Keratinocyte (primary cell): ENCODE measurements at regions not wholly inside any gene's neighbourhood (a gene's known extent, or its start where the extent isn't known, plus 50 kb on each side); places are given as distances from the start of the nearest gene placed in this dataset.

ENCODE experiments used
- DNase-seq: peaks from one replicate; pipeline ENCODE4 v3.0.0-alpha.2; 2011; ENCODE audit warnings: low read depth, missing footprints, low spot score
- FAIRE-seq: peaks from 2 replicates; lab custom pipeline; 2011; peaks lifted over from hg19 to GRCh38; lab: Jason Lieb, UNC
- H2AFZ ChIP-seq: 2 replicates; pipeline ENCODE4 v1.6.0; 2012; ENCODE audit warnings: low read length, control low read depth, inconsistent platforms; ENCODE audit not compliant: control insufficient read depth
- H3K27ac ChIP-seq: 2 replicates; pipeline ENCODE4 v1.5.1; 2011; ENCODE audit warnings: low read length; ENCODE audit not compliant: control insufficient read depth, insufficient read depth
- H3K27me3 ChIP-seq: 3 replicates; pipeline ENCODE4 v1.6.0; 2011; ENCODE audit warnings: low read length; ENCODE audit not compliant: control insufficient read depth, insufficient read depth; ENCODE audit errors: extremely low read depth
- H3K36me3 ChIP-seq, 2 experiments: 2 replicates in 1 of 2; 3 replicates in 1 of 2; pipeline ENCODE4 v1.5.1; 2011; ENCODE audit warnings: low read length in 2 of 2, mild to moderate bottlenecking in 1 of 2; ENCODE audit not compliant: control insufficient read depth in 2 of 2, insufficient read depth in 2 of 2; ENCODE audit errors: extremely low read depth in 1 of 2
- H3K4me1 ChIP-seq: 3 replicates; pipeline ENCODE4 v1.5.1; 2011; ENCODE audit warnings: low read length; ENCODE audit not compliant: control insufficient read depth, insufficient read depth; ENCODE audit errors: extremely low read depth
- H3K4me2 ChIP-seq: 3 replicates; pipeline ENCODE4 v1.6.0; 2011; ENCODE audit warnings: low read depth, low read length; ENCODE audit not compliant: control insufficient read depth, insufficient read depth; ENCODE audit errors: extremely low read depth
- H3K4me3 ChIP-seq, 3 experiments: fragments of 200-600 bp in 1 of 3; sonication (generic) in 1 of 3; 2 replicates in 2 of 3; 3 replicates in 1 of 3; pipeline ENCODE4 v1.5.1; 2011 to 2016; ENCODE audit warnings: low read length in 3 of 3, mild to moderate bottlenecking in 3 of 3, control low read depth in 2 of 3, inconsistent platforms in 1 of 3, low read depth in 1 of 3, mixed read lengths in 1 of 3, mixed run types in 1 of 3, moderate library complexity in 1 of 3; ENCODE audit not compliant: control insufficient read depth in 2 of 3, insufficient read depth in 2 of 3; ENCODE audit errors: extremely low read depth in 1 of 3
- H3K79me2 ChIP-seq: 2 replicates; pipeline ENCODE4 v1.6.0; 2012; ENCODE audit warnings: low read length; ENCODE audit not compliant: control insufficient read depth, insufficient read depth
- H3K9ac ChIP-seq: 3 replicates; pipeline ENCODE4 v1.6.0; 2011; ENCODE audit warnings: low read length; ENCODE audit not compliant: control insufficient read depth, insufficient read depth; ENCODE audit errors: extremely low read depth
- H3K9me1 ChIP-seq: 3 replicates; pipeline ENCODE4 v1.6.0; 2011; ENCODE audit warnings: low read length; ENCODE audit not compliant: control insufficient read depth, insufficient read depth; ENCODE audit errors: extremely low read depth
- H3K9me3 ChIP-seq: 2 replicates; pipeline ENCODE4 v1.5.1; 2012; ENCODE audit warnings: low read depth, low read length; ENCODE audit not compliant: control insufficient read depth
- H4K20me1 ChIP-seq: 3 replicates; pipeline ENCODE4 v1.6.0; 2011; ENCODE audit warnings: low read length; ENCODE audit not compliant: control insufficient read depth, insufficient read depth; ENCODE audit errors: extremely low read depth
- EZH2 ChIP-seq: IDR thresholded peaks from one replicate; pipeline ENCODE4 v1.6.1; 2012; ENCODE audit warnings: inconsistent platforms, mild to moderate bottlenecking, low read length, moderate library complexity
- dilution Hi-C: fragments of 300-500 bp; cut with MboI; formaldehyde crosslinking; loops from one replicate; pipeline ENCODE4 v1.7.0; 2020; ENCODE audit warnings: low sequenced_read_pairs; ENCODE audit not compliant: extremely low pct_ligation_motif_present
- TF ChIP-seq, protein P1 (sequence below), 3 experiments: IDR thresholded peaks in 1 of 3; conservative IDR thresholded peaks in 1 of 3; optimal IDR thresholded peaks in 1 of 3; 2 replicates in 2 of 3; 3 replicates in 1 of 3; pipeline versions ENCODE3 to v1.5.1; 2011; ENCODE audit warnings: low read length in 3 of 3, mild to moderate bottlenecking in 3 of 3, moderate library complexity in 2 of 3, control low read depth in 1 of 3, inconsistent platforms in 1 of 3; ENCODE audit not compliant: insufficient read depth in 2 of 3; ENCODE audit errors: extremely low read depth in 1 of 3

DNA sequence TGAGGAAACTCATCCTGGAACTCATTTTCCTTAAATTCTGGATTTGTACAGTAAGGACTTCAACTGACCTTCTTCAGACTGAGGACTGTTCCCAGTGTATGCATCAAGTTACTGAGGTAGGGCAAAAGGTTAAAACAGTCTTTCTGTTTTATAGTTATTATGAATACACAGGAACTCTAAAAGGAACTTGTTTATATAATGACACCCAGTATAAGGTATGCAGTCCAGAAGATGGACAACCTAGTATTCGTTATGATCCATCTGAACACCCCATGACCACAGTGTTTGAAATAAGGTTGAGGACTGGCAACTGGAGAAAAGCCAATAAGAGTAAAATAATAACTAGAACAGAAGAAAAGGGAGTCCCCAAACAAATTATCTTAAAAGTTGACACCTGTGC is 779.9 kb upstream of the TMEM132C start:
- no peak for FAIRE-seq
- dilution Hi-C loops = no loop called here
- H3K4me3 ChIP-seq = no peak overlapping the region
- no peaks in the 10 kb centered on the region for H3K27me3 ChIP-seq
- no peak overlapping the region for H2AFZ ChIP-seq
- H3K9me1 ChIP-seq = no peaks in the 10 kb centered on the region
- no peak for DNase-seq
- H3K27ac ChIP-seq = no peak overlapping the region
- H3K9ac ChIP-seq = no peak overlapping the region
- TF ChIP-seq, protein P1, sequence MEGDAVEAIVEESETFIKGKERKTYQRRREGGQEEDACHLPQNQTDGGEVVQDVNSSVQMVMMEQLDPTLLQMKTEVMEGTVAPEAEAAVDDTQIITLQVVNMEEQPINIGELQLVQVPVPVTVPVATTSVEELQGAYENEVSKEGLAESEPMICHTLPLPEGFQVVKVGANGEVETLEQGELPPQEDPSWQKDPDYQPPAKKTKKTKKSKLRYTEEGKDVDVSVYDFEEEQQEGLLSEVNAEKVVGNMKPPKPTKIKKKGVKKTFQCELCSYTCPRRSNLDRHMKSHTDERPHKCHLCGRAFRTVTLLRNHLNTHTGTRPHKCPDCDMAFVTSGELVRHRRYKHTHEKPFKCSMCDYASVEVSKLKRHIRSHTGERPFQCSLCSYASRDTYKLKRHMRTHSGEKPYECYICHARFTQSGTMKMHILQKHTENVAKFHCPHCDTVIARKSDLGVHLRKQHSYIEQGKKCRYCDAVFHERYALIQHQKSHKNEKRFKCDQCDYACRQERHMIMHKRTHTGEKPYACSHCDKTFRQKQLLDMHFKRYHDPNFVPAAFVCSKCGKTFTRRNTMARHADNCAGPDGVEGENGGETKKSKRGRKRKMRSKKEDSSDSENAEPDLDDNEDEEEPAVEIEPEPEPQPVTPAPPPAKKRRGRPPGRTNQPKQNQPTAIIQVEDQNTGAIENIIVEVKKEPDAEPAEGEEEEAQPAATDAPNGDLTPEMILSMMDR (optimal IDR thresholded peaks at IDR 0.05 in 1 of 3, IDR thresholded peaks at IDR 0.05 in 1 of 3, conservative IDR thresholded peaks at IDR 0.05 in 1 of 3; ENCODE audit: extremely low read depth in 1 of 3, insufficient read depth in 2 of 3, low read length in 3 of 3) = no peak
- TF ChIP-seq EZH2 = no peak
- H3K9me3 ChIP-seq = no peaks in the 10 kb centered on the region
- no peaks in the 10 kb centered on the region for H4K20me1 ChIP-seq
- no peaks in the 10 kb centered on the region for H3K36me3 ChIP-seq
- no peaks in the 10 kb centered on the region for H3K79me2 ChIP-seq
- H3K4me1 ChIP-seq = no peaks in the 10 kb centered on the region
- no peak overlapping the region for H3K4me2 ChIP-seq

DNA sequence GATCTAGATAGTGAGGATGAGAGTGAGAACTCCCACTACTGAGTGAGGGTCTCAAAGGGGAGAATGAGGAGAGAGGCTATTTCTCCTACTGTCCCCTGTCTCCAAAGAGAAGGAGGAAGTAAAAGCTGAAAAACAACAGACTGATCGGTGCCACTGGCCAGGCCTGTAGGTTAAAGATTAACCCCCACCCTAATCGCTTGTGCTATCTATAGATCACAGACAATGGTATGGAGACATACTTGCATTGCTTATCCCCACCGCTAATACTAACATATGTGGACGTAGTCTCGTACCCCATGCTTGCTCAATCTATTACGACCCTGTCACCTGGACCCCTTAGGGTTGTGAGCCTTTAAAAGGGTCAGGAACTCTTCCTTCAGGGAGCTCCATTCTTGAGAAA is 777.9 kb upstream of the TMEM132C start:
- H2AFZ ChIP-seq = no peak overlapping the region
- H3K79me2 ChIP-seq = no peaks in the 10 kb centered on the region
- H3K9me1 ChIP-seq = no peaks in the 10 kb centered on the region
- H3K4me1 ChIP-seq = no peaks in the 10 kb centered on the region
- H3K4me3 ChIP-seq = no peak overlapping the region
- FAIRE-seq (no peak), DNase-seq (no peak)
- H3K9me3 ChIP-seq = no peaks in the 10 kb centered on the region
- no peaks in the 10 kb centered on the region for H4K20me1 ChIP-seq
- dilution Hi-C loops = no loop called here
- H3K4me2 ChIP-seq = no peak overlapping the region
- no peak for TF ChIP-seq EZH2
- TF ChIP-seq, protein P1 (optimal IDR thresholded peaks at IDR 0.05 in 1 of 3, IDR thresholded peaks at IDR 0.05 in 1 of 3, conservative IDR thresholded peaks at IDR 0.05 in 1 of 3; ENCODE audit: extremely low read depth in 1 of 3, insufficient read depth in 2 of 3, low read length in 3 of 3) = no peak
- no peak overlapping the region for H3K9ac ChIP-seq
- H3K27ac ChIP-seq = no peak overlapping the region
- no peaks in the 10 kb centered on the region for H3K36me3 ChIP-seq
- no peaks in the 10 kb centered on the region for H3K27me3 ChIP-seq
